ENCODE measurements at regions not wholly inside any gene's neighbourhood (a gene's known extent, or its start where the extent isn't known, plus 50 kb on each side); places are given as distances from the start of the nearest gene placed in this dataset.

- Histone ChIP-seq H3K27me3 (ENCODE audit: control insufficient read depth in 3 of 3, insufficient read depth in 3 of 3, low read depth in 1 of 3, low read length in 3 of 3) (no peaks in the 10 kb centered on the region), H3K4ac (ENCODE audit: low read length) (no peak overlapping the region), H3K4me2 (ENCODE audit: insufficient read depth, low read length, poor library complexity, severe bottlenecking) (no peak overlapping the region), H4K91ac (ENCODE audit: low read depth, low read length, poor library complexity) (no peak overlapping the region), H3K27ac (replicated peaks; ENCODE audit: low read length) (no peak overlapping the region), H4K8ac (ENCODE audit: low read depth, low read length) (no peak overlapping the region), H2AFZ (ENCODE audit: low read length) (no peak overlapping the region), H2BK15ac (ENCODE audit: low read length) (no peak overlapping the region), H3K4me3 (ENCODE audit: low read length in 2 of 2) (no peak overlapping the region), H3K36me3 (replicated peaks in 1 of 2; ENCODE audit: control insufficient read depth in 2 of 2, insufficient read depth in 2 of 2, low read length in 2 of 2) (no peaks in the 10 kb centered on the region), H3K23ac (ENCODE audit: low read depth, low read length, poor library complexity) (no peak overlapping the region), H2AK5ac (ENCODE audit: low read depth, low read length) (no peak overlapping the region), H3K9ac (ENCODE audit: low read depth, low read length, poor library complexity) (no peak overlapping the region), H3K9me3 (replicated peaks in 1 of 2; ENCODE audit: control insufficient read depth in 2 of 2, insufficient read depth in 1 of 2, low read depth in 1 of 2, low read length in 2 of 2) (no peaks in the 10 kb centered on the region), H3K14ac (ENCODE audit: low read length) (no peak overlapping the region), H2BK12ac (ENCODE audit: low read length) (no peak overlapping the region), H2BK5ac (ENCODE audit: low read length) (no peak overlapping the region), H3K4me1 (ENCODE audit: control insufficient read depth in 2 of 2, insufficient read depth in 1 of 2, low read depth in 1 of 2, low read length in 2 of 2) (peaks cover 0 to 1% of the 10 kb centered on the region in 2 donors), H3K18ac (ENCODE audit: low read length) (no peak overlapping the region), H2BK120ac (ENCODE audit: low read depth, low read length) (no peak overlapping the region), H3K79me1 (ENCODE audit: low read depth, low read length) (no peaks in the 10 kb centered on the region)
- no CpG with 5 or more reads among the region's 2 CpGs for WGBS, 2 donors (ENCODE audit: extremely low coverage in 2 of 2, insufficient read length in 2 of 2, insufficient replicate concordance in 1 of 2)
- no peak for DNase-seq (ENCODE audit: low spot score)
Observed at GRCh38 chr3:117549716-117550115, 840.1 kb downstream of the TUSC7 start.

DNA sequence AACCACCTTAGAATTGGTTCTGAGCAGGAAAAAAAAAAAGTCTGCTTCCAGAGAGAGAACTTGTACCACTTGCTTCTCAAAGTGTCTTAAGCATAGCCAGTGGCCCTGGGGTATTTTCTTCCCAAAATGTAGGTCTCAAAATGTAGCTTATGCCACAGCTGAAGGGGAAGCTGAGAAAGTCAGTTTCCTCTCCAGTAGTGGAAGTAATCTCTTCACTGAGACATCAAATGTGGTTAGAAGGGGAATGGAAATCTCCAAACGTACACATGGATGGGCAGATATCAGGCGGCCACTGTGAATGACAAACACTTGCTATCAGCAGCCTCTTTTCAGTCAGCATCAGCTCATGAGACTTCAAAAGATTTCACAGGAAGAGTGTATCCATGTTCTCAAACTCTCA lies 841.2 kb downstream of the TUSC7 start:
- Histone ChIP-seq H4K8ac (ENCODE audit: low read depth, low read length) (no peak overlapping the region), H3K27me3 (ENCODE audit: control insufficient read depth in 3 of 3, insufficient read depth in 3 of 3, low read depth in 1 of 3, low read length in 3 of 3) (no peaks in the 10 kb centered on the region), H3K27ac (replicated peaks; ENCODE audit: low read length) (no peak overlapping the region), H3K4me2 (ENCODE audit: insufficient read depth, low read length, poor library complexity, severe bottlenecking) (no peak overlapping the region), H3K9ac (ENCODE audit: low read depth, low read length, poor library complexity) (no peak overlapping the region), H3K23ac (ENCODE audit: low read depth, low read length, poor library complexity) (no peak overlapping the region), H3K36me3 (replicated peaks in 1 of 2; ENCODE audit: control insufficient read depth in 2 of 2, insufficient read depth in 2 of 2, low read length in 2 of 2) (no peaks in the 10 kb centered on the region), H3K18ac (ENCODE audit: low read length) (no peak overlapping the region), H2AK5ac (ENCODE audit: low read depth, low read length) (no peak overlapping the region), H3K4me1 (ENCODE audit: control insufficient read depth in 2 of 2, insufficient read depth in 1 of 2, low read depth in 1 of 2, low read length in 2 of 2) (no peaks in the 10 kb centered on the region), H3K14ac (ENCODE audit: low read length) (no peak overlapping the region), H2BK12ac (ENCODE audit: low read length) (no peak overlapping the region), H4K91ac (ENCODE audit: low read depth, low read length, poor library complexity) (no peak overlapping the region), H2AFZ (ENCODE audit: low read length) (no peak overlapping the region), H2BK5ac (ENCODE audit: low read length) (no peak overlapping the region), H3K4ac (ENCODE audit: low read length) (no peak overlapping the region), H3K79me1 (ENCODE audit: low read depth, low read length) (no peaks in the 10 kb centered on the region), H2BK15ac (ENCODE audit: low read length) (no peak overlapping the region), H3K9me3 (replicated peaks in 1 of 2; ENCODE audit: control insufficient read depth in 2 of 2, insufficient read depth in 1 of 2, low read depth in 1 of 2, low read length in 2 of 2) (no peaks in the 10 kb centered on the region), H2BK120ac (ENCODE audit: low read depth, low read length) (no peak overlapping the region), H3K4me3 (ENCODE audit: low read length in 2 of 2) (no peak overlapping the region)
- DNase-seq (ENCODE audit: low spot score), result no peak
- WGBS, 2 donors (ENCODE audit: extremely low coverage in 2 of 2, insufficient read length in 2 of 2, insufficient replicate concordance in 1 of 2), result no CpG with 5 or more reads among the region's 2 CpGs

- Histone ChIP-seq H3K27ac (replicated peaks; ENCODE audit: low read length) (no peak overlapping the region), H3K14ac (ENCODE audit: low read length) (no peak overlapping the region), H4K8ac (ENCODE audit: low read depth, low read length) (no peak overlapping the region), H2AK5ac (ENCODE audit: low read depth, low read length) (no peak overlapping the region), H2BK5ac (ENCODE audit: low read length) (no peak overlapping the region), H3K9me3 (replicated peaks in 1 of 2; ENCODE audit: control insufficient read depth in 2 of 2, insufficient read depth in 1 of 2, low read depth in 1 of 2, low read length in 2 of 2) (no peaks in the 10 kb centered on the region), H3K4me3 (ENCODE audit: low read length in 2 of 2) (no peak overlapping the region), H2BK12ac (ENCODE audit: low read length) (no peak overlapping the region), H3K36me3 (replicated peaks in 1 of 2; ENCODE audit: control insufficient read depth in 2 of 2, insufficient read depth in 2 of 2, low read length in 2 of 2) (no peaks in the 10 kb centered on the region), H2BK15ac (ENCODE audit: low read length) (no peak overlapping the region), H3K79me1 (ENCODE audit: low read depth, low read length) (no peaks in the 10 kb centered on the region), H3K27me3 (ENCODE audit: control insufficient read depth in 3 of 3, insufficient read depth in 3 of 3, low read depth in 1 of 3, low read length in 3 of 3) (no peaks in the 10 kb centered on the region), H3K18ac (ENCODE audit: low read length) (no peak overlapping the region), H3K4ac (ENCODE audit: low read length) (no peak overlapping the region), H4K91ac (ENCODE audit: low read depth, low read length, poor library complexity) (no peak overlapping the region), H3K23ac (ENCODE audit: low read depth, low read length, poor library complexity) (no peak overlapping the region), H3K4me2 (ENCODE audit: insufficient read depth, low read length, poor library complexity, severe bottlenecking) (no peak overlapping the region), H3K4me1 (ENCODE audit: control insufficient read depth in 2 of 2, insufficient read depth in 1 of 2, low read depth in 1 of 2, low read length in 2 of 2) (no peaks in the 10 kb centered on the region), H2BK120ac (ENCODE audit: low read depth, low read length) (no peak overlapping the region), H3K9ac (ENCODE audit: low read depth, low read length, poor library complexity) (no peak overlapping the region), H2AFZ (ENCODE audit: low read length) (no peak overlapping the region)
- no peak for DNase-seq (ENCODE audit: low spot score)
- whole genome bisulfite sequencing, 2 donors (ENCODE audit: extremely low coverage in 2 of 2, insufficient read length in 2 of 2, insufficient replicate concordance in 1 of 2), result no CpG with 5 or more reads among the region's 2 CpGs
Observed at GRCh38 chr3:117553461-117553860, 843.9 kb downstream of the TUSC7 start.

DNA sequence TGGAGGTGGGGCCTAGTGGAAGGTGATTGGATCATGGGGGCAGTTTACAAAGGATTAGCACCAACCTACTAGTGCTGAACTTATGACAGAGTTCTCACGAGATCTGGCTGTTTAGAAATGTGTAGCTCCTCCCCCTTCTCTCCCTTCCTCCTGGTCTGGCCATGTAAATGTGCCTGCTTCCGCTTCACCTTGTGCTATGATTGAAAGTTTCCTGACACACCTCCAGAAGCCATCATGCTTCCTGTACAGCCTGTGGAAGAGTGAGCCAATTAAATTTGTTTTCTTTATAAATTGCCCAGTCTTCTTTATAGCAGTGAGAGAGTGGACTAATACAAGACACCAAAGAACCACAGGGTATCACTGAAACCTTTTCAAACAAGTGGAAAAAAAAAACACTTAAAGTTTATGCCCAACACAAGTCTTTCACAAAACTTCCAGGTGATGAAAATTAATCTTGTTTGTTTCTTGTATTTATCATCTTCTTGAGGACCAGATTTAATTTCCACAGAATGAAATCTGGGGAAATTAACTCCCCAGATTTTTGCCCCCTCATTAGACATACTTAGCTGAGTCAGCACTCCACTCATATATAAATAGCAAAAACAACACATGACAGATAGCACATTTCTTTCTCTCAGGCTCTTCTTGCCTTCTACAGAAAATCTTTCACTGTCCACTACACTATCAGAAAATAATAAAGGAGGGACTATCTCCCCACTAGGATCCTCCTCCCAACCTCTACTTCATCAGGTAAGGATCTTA lies 847.2 kb downstream of the TUSC7 start:
- DNase-seq (ENCODE audit: low spot score), result no peak
- Histone ChIP-seq H3K4me2 (ENCODE audit: insufficient read depth, low read length, poor library complexity, severe bottlenecking) (no peak overlapping the region), H2AK5ac (ENCODE audit: low read depth, low read length) (no peak overlapping the region), H4K8ac (ENCODE audit: low read depth, low read length) (no peak overlapping the region), H3K23ac (ENCODE audit: low read depth, low read length, poor library complexity) (no peak overlapping the region), H4K91ac (ENCODE audit: low read depth, low read length, poor library complexity) (no peak overlapping the region), H3K9me3 (replicated peaks in 1 of 2; ENCODE audit: control insufficient read depth in 2 of 2, insufficient read depth in 1 of 2, low read depth in 1 of 2, low read length in 2 of 2) (no peaks in the 10 kb centered on the region), H3K4me1 (ENCODE audit: control insufficient read depth in 2 of 2, insufficient read depth in 1 of 2, low read depth in 1 of 2, low read length in 2 of 2) (no peaks in the 10 kb centered on the region), H3K14ac (ENCODE audit: low read length) (no peak overlapping the region), H3K4me3 (ENCODE audit: low read length in 2 of 2) (no peak overlapping the region), H3K27me3 (ENCODE audit: control insufficient read depth in 3 of 3, insufficient read depth in 3 of 3, low read depth in 1 of 3, low read length in 3 of 3) (no peaks in the 10 kb centered on the region), H3K27ac (replicated peaks; ENCODE audit: low read length) (no peak overlapping the region), H3K36me3 (replicated peaks in 1 of 2; ENCODE audit: control insufficient read depth in 2 of 2, insufficient read depth in 2 of 2, low read length in 2 of 2) (no peaks in the 10 kb centered on the region), H2AFZ (ENCODE audit: low read length) (no peak overlapping the region), H3K9ac (ENCODE audit: low read depth, low read length, poor library complexity) (no peak overlapping the region), H3K4ac (ENCODE audit: low read length) (no peak overlapping the region), H3K18ac (ENCODE audit: low read length) (no peak overlapping the region), H2BK120ac (ENCODE audit: low read depth, low read length) (no peak overlapping the region), H2BK5ac (ENCODE audit: low read length) (no peak overlapping the region), H2BK15ac (ENCODE audit: low read length) (no peak overlapping the region), H3K79me1 (ENCODE audit: low read depth, low read length) (no peaks in the 10 kb centered on the region), H2BK12ac (ENCODE audit: low read length) (no peak overlapping the region)
- WGBS, 2 donors (ENCODE audit: extremely low coverage in 2 of 2, insufficient read length in 2 of 2, insufficient replicate concordance in 1 of 2), result no CpG with 5 or more reads among the region's 2 CpGs

Data from neuronal stem cell (in vitro differentiated cells).